A673 (cell line): ENCODE measurements at regions not wholly inside any gene's neighbourhood (a gene's known extent, or its start where the extent isn't known, plus 50 kb on each side); places are given as distances from the start of the nearest gene placed in this dataset.

ENCODE experiments used
- BruUV-seq: library from RNA; stranded (reverse); fragments of 400-500 nt; replicated peaks from 2 replicates; lab custom pipeline; 2021; lab: Mats Ljungman, UMichigan
- CTCF ChIA-PET: fragments of 300-600 bp; sonication (Branson Sonifier 250); formaldehyde crosslinking; loops from one replicate; lab custom pipeline; 2022; ENCODE audit warnings: antibody characterized with exemption; lab: Charles Lee
- POLR2A ChIA-PET: fragments of 300-600 bp; sonication (Branson Sonifier 250); formaldehyde crosslinking; loops from one replicate; lab custom pipeline; 2022; ENCODE audit warnings: antibody characterized with exemption; ENCODE audit not compliant: low non-redundant PET; lab: Charles Lee
- DNase-seq: peaks from one replicate; pipeline ENCODE4 v3.0.0-alpha.2; 2015; ENCODE audit warnings: low spot score
- H3K27ac ChIP-seq: fragments of 200-600 bp; sonication (generic); 2 replicates; pipeline ENCODE4 v1.5.1; 2016; ENCODE audit warnings: mixed run types, low read depth, mild to moderate bottlenecking, mixed read lengths, antibody characterized with exemption, low read length; ENCODE audit not compliant: poor library complexity, severe bottlenecking
- H3K27me3 ChIP-seq: fragments of 200-600 bp; sonication (generic); replicated peaks from 2 replicates; pipeline ENCODE4 v1.6.1; 2017; ENCODE audit warnings: mixed run types, low read depth, mild to moderate bottlenecking, mixed read lengths, antibody characterized with exemption, low read length; ENCODE audit not compliant: insufficient read depth, poor library complexity
- H3K36me3 ChIP-seq: fragments of 200-600 bp; sonication (generic); 2 replicates; pipeline ENCODE4 v1.6.1; 2016; ENCODE audit warnings: mixed run types, mild to moderate bottlenecking, mixed read lengths, antibody characterized with exemption, low read length; ENCODE audit not compliant: insufficient read depth, poor library complexity, severe bottlenecking
- H3K4me1 ChIP-seq: fragments of 200-600 bp; sonication (generic); 2 replicates; pipeline ENCODE4 v1.6.1; 2017; ENCODE audit warnings: mixed run types, mild to moderate bottlenecking, mixed read lengths, antibody characterized with exemption, low read length; ENCODE audit not compliant: insufficient read depth, poor library complexity, severe bottlenecking
- H3K4me3 ChIP-seq: fragments of 200-600 bp; sonication (generic); 2 replicates; pipeline ENCODE4 v1.5.1; 2016; ENCODE audit warnings: low read depth, mixed run types, mild to moderate bottlenecking, mixed read lengths, low read length; ENCODE audit not compliant: poor library complexity, severe bottlenecking
- H3K9me3 ChIP-seq: fragments of 200-600 bp; sonication (generic); 2 replicates; pipeline ENCODE4 v1.6.1; 2016; ENCODE audit warnings: mixed run types, low read depth, mild to moderate bottlenecking, mixed read lengths, antibody characterized with exemption, low read length; ENCODE audit not compliant: poor library complexity, severe bottlenecking
- CTCF ChIP-seq: fragments of 300-800, 200-600 bp; sonication (generic); conservative IDR thresholded peaks from 2 replicates; pipeline ENCODE4 v1.5.1; 2017; ENCODE audit warnings: low read depth, mild to moderate bottlenecking, antibody characterized with exemption, low read length, moderate library complexity, mixed read lengths
- EZH2 ChIP-seq: fragments of 200-600 bp; sonication (generic); IDR thresholded peaks from 2 replicates; pipeline ENCODE4 v1.6.1; 2017; ENCODE audit warnings: borderline replicate concordance, low read depth, mild to moderate bottlenecking, mixed read lengths, antibody characterized with exemption, low read length; ENCODE audit not compliant: poor library complexity, severe bottlenecking
- intact Hi-C: fragments of 100-400 bp; cut with micrococcal nuclease; formaldehyde crosslinking; loops from one replicate; pipeline ENCODE4 v1.10.0; 2022; ENCODE audit not compliant: unreplicated experiment

DNA sequence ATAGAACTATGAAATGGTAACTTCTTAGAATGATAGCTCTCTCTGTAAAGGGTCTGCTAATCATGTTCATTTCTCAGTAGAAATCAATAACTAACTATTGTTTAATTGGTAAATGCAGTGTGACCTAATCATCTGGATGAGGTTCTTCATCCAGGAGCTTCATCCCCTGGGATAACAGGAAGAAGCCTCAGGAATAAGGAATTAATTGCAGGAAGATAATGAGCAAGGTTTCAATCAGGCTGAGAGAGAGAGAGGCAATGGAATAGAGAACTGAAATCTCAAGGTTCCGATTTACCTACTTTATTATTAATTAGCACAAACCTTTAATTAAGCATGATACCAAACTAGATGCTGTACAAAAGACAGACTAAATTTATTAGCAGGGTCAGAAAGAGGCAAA, 499.7 kb downstream of the MAT2B start:
- Histone ChIP-seq H3K4me1 (no peaks in the 10 kb centered on the region), H3K27ac (no peak overlapping the region), H3K36me3 (no peaks in the 10 kb centered on the region), H3K4me3 (no peak overlapping the region), H3K9me3 (no peaks in the 10 kb centered on the region), H3K27me3 (no peaks in the 10 kb centered on the region)
- TF ChIP-seq EZH2: no peak
- TF ChIP-seq CTCF: no peak
- ChIA-PET CTCF (no interaction called here), POLR2A (no interaction called here)
- no TSS peak for BruUV-seq
- no peak for DNase-seq
- intact Hi-C loops: loop anchor here (5.0 to 10.0 kb wide), 2 partner anchors 310 to 438 kb away; no protein-coding TSS in a partner anchor

GRCh38 chr5:164007064-164007463, 501.6 kb downstream of the MAT2B start:
- no peak for DNase-seq
- intact Hi-C loops: loop anchor here (5.0 to 10.0 kb wide), 2 partner anchors 312 to 440 kb away; no protein-coding TSS in a partner anchor
- H3K4me1 ChIP-seq: no peaks in the 10 kb centered on the region
- BruUV-seq: no TSS peak
- ChIA-PET CTCF (no interaction called here), POLR2A (no interaction called here)
- TF ChIP-seq CTCF: no peak
- no peak for TF ChIP-seq EZH2
- H3K4me3 ChIP-seq: no peak overlapping the region
- H3K27ac ChIP-seq: no peak overlapping the region
- H3K36me3 ChIP-seq: no peaks in the 10 kb centered on the region
- H3K9me3 ChIP-seq: no peaks in the 10 kb centered on the region
- no peaks in the 10 kb centered on the region for H3K27me3 ChIP-seq

GRCh38 chr5:164009621-164010020, 504.2 kb downstream of the MAT2B start:
- Histone ChIP-seq H3K4me3 (no peak overlapping the region), H3K4me1 (no peaks in the 10 kb centered on the region), H3K27ac (no peak overlapping the region), H3K36me3 (no peaks in the 10 kb centered on the region), H3K27me3 (no peaks in the 10 kb centered on the region), H3K9me3 (no peaks in the 10 kb centered on the region)
- intact Hi-C loops: loop anchor here (5.0 to 10.0 kb wide), 4 partner anchors 315 to 1198 kb away; no protein-coding TSS in a partner anchor
- BruUV-seq: no TSS peak
- DNase-seq: no peak
- CTCF ChIA-PET: no interaction called here
- POLR2A ChIA-PET: no interaction called here
- TF ChIP-seq EZH2 (no peak), CTCF (no peak)
